Effector CD8-positive, alpha-beta T cell (primary cell): ENCODE measurements at regions not wholly inside any gene's neighbourhood (a gene's known extent, or its start where the extent isn't known, plus 50 kb on each side); places are given as distances from the start of the nearest gene placed in this dataset.

ENCODE experiments used
- DNase-seq: peaks from one replicate; lab custom pipeline; 2025; lab: John Stamatoyannopoulos, UW

- DNase-seq = no peak
Observed at GRCh38 chr7:106420210-106420609, 135.4 kb upstream of the NAMPT start.

GRCh38 chr7:106419455-106420182, 134.8 kb upstream of the NAMPT start:
- DNase-seq = no peak

- no peak for DNase-seq
Observed at GRCh38 chr7:106418526-106418925, 133.7 kb upstream of the NAMPT start.

GRCh38 chr7:106418094-106418493, 133.3 kb upstream of the NAMPT start:
- DNase-seq = no peak

GRCh38 chr7:106417273-106417902, 132.6 kb upstream of the NAMPT start:
- DNase-seq = no peak

- DNase-seq = no peak
Observed at GRCh38 chr7:106416430-106416829, 131.6 kb upstream of the NAMPT start.

GRCh38 chr7:106415433-106415832, 130.7 kb upstream of the NAMPT start:
- no peak for DNase-seq

GRCh38 chr7:106413446-106413845, 128.7 kb upstream of the NAMPT start:
- DNase-seq = no peak

- DNase-seq = no peak
Observed at GRCh38 chr7:106405697-106406141, 120.9 kb upstream of the NAMPT start.

- no peak for DNase-seq
Observed at GRCh38 chr7:106402898-106403297, 118.1 kb upstream of the NAMPT start.

- no peak for DNase-seq
Observed at GRCh38 chr7:106400923-106401322, 116.1 kb upstream of the NAMPT start.

GRCh38 chr7:106398786-106399185, 114.0 kb upstream of the NAMPT start:
- DNase-seq = no peak

- no peak for DNase-seq
Observed at GRCh38 chr7:106397994-106398393, 113.2 kb upstream of the NAMPT start.

GRCh38 chr7:106394526-106394925, 109.7 kb upstream of the NAMPT start:
- no peak for DNase-seq

GRCh38 chr7:106393564-106394251, 108.9 kb upstream of the NAMPT start:
- DNase-seq = no peak

GRCh38 chr7:106392590-106392989, 107.8 kb upstream of the NAMPT start:
- DNase-seq = no peak

GRCh38 chr7:106392144-106392543, 107.4 kb upstream of the NAMPT start:
- DNase-seq = no peak

- DNase-seq = no peak
Observed at GRCh38 chr7:106386958-106387357, 102.2 kb upstream of the NAMPT start.

GRCh38 chr7:106384373-106384772, 99.6 kb upstream of the NAMPT start:
- DNase-seq = no peak

- no peak for DNase-seq
Observed at GRCh38 chr7:106382929-106383328, 98.1 kb upstream of the NAMPT start.

GRCh38 chr7:106382129-106382528, 97.3 kb upstream of the NAMPT start:
- no peak for DNase-seq

GRCh38 chr7:106381252-106381651, 96.5 kb upstream of the NAMPT start:
- no peak for DNase-seq

- DNase-seq = no peak
Observed at GRCh38 chr7:106377847-106378361, 93.1 kb upstream of the NAMPT start.
